ENCODE measurements at regions not wholly inside any gene's neighbourhood (a gene's known extent, or its start where the extent isn't known, plus 50 kb on each side); places are given as distances from the start of the nearest gene placed in this dataset.

GRCh38 chr6:97645757-97646156, 362.7 kb upstream of the MMS22L start:
- no peak overlapping the region for H3K4me2 ChIP-seq
- ChIA-PET POLR2A (no interaction called here), CTCF (no interaction called here)
- H3K9ac ChIP-seq = no peak overlapping the region
- H3K27ac ChIP-seq (ENCODE audit: low read depth in 2 of 2, low read length in 1 of 2) = no peak overlapping the region
- H2AFZ ChIP-seq (ENCODE audit: low read depth) = no peak overlapping the region
- DNase-seq = no peak
- H4K20me1 ChIP-seq (ENCODE audit: insufficient read depth) = no peaks in the 10 kb centered on the region
- H3K79me2 ChIP-seq (ENCODE audit: insufficient read depth) = no peaks in the 10 kb centered on the region
- no peak for TF ChIP-seq RXRA (IDR thresholded peaks at IDR 0.05; ENCODE audit: borderline replicate concordance, low read depth)
- TF ChIP-seq MXI1 (IDR thresholded peaks at IDR 0.05; ENCODE audit: low read depth, low read length) = no peak
- TF ChIP-seq EP300 (IDR thresholded peaks at IDR 0.05; ENCODE audit: borderline replicate concordance in 1 of 2, low read depth in 1 of 2, low read length in 1 of 2) = no peak
- TF ChIP-seq USF2 (IDR thresholded peaks at IDR 0.05; ENCODE audit: borderline replicate concordance, low read depth, low read length) = no peak
- TF ChIP-seq EZH2phosphoT487 (IDR thresholded peaks at IDR 0.05; ENCODE audit: borderline replicate concordance, low read depth) = no peak
- no peak for TF ChIP-seq FOXJ3 (CRISPR knock-in tag; IDR thresholded peaks at IDR 0.05)
- TF ChIP-seq CHD2 (IDR thresholded peaks at IDR 0.05; ENCODE audit: low read length, partially characterized antibody) = no peak
- no peak for TF ChIP-seq REST (IDR thresholded peaks at IDR 0.05; ENCODE audit: low read depth, low read length)
- no peak for TF ChIP-seq TAF1 (IDR thresholded peaks at IDR 0.05; ENCODE audit: borderline replicate concordance, low read depth, low read length)
- no peak for TF ChIP-seq USF1 (IDR thresholded peaks at IDR 0.05; ENCODE audit: borderline replicate concordance, low read depth)
- TF ChIP-seq MEF2A (IDR thresholded peaks at IDR 0.05; ENCODE audit: borderline replicate concordance, low read depth) = no peak
- 66% methylated on average over 2 of the region's 2 CpGs for WGBS (ENCODE audit: low lambda C conversion rate)
- no peaks in the 10 kb centered on the region for H3F3A ChIP-seq (replicated peaks; ENCODE audit: insufficient read depth)
- H3K9me2 ChIP-seq = no peaks in the 10 kb centered on the region
- no peaks in the 10 kb centered on the region; a peak in 1 of 4 replicates for H3K4me1 ChIP-seq (ENCODE audit: control insufficient read depth in 1 of 2, insufficient read depth in 2 of 2, low read depth in 1 of 2, low read length in 1 of 2)
- H3K36me3 ChIP-seq (replicated peaks in 1 of 2; ENCODE audit: control insufficient read depth in 1 of 2, insufficient read depth in 2 of 2, low read length in 1 of 2) = no peaks in the 10 kb centered on the region
- H3K9me3 ChIP-seq = no peaks in the 10 kb centered on the region
- no peaks in the 10 kb centered on the region for H3K27me3 ChIP-seq (ENCODE audit: insufficient read depth)
- H3K4me3 ChIP-seq (ENCODE audit: low read depth in 2 of 2, low read length in 1 of 2) = no peak overlapping the region

GRCh38 chr6:97653076-97653475, 370.1 kb upstream of the MMS22L start:
- H3K27ac ChIP-seq (ENCODE audit: low read depth in 2 of 2, low read length in 1 of 2) = no peak overlapping the region
- H2AFZ ChIP-seq (ENCODE audit: low read depth) = no peak overlapping the region
- H3K4me3 ChIP-seq (ENCODE audit: low read depth in 2 of 2, low read length in 1 of 2) = no peak overlapping the region
- H3K4me2 ChIP-seq = no peak overlapping the region
- no peaks in the 10 kb centered on the region for H3K9me2 ChIP-seq
- H3K36me3 ChIP-seq (replicated peaks in 1 of 2; ENCODE audit: control insufficient read depth in 1 of 2, insufficient read depth in 2 of 2, low read length in 1 of 2) = no peaks in the 10 kb centered on the region
- no peaks in the 10 kb centered on the region; the same call in 1 of the 2 replicates for H3K9me3 ChIP-seq
- H3K27me3 ChIP-seq (ENCODE audit: insufficient read depth) = no peaks in the 10 kb centered on the region
- no peaks in the 10 kb centered on the region for H3F3A ChIP-seq (replicated peaks; ENCODE audit: insufficient read depth)
- ChIA-PET CTCF (no interaction called here), POLR2A (no interaction called here)
- H3K79me2 ChIP-seq (ENCODE audit: insufficient read depth) = no peaks in the 10 kb centered on the region
- no peak for DNase-seq
- no peaks in the 10 kb centered on the region for H4K20me1 ChIP-seq (ENCODE audit: insufficient read depth)
- no peak overlapping the region for H3K9ac ChIP-seq
- no peaks in the 10 kb centered on the region; a peak in 1 of 4 replicates for H3K4me1 ChIP-seq (ENCODE audit: control insufficient read depth in 1 of 2, insufficient read depth in 2 of 2, low read depth in 1 of 2, low read length in 1 of 2)
- TF ChIP-seq YY1 (IDR thresholded peaks at IDR 0.05; ENCODE audit: low read depth) = no peak
- no peak for TF ChIP-seq USF1 (IDR thresholded peaks at IDR 0.05; ENCODE audit: borderline replicate concordance, low read depth)
- no peak for TF ChIP-seq REST (IDR thresholded peaks at IDR 0.05; ENCODE audit: low read depth, low read length)
- TF ChIP-seq FOSL2 (IDR thresholded peaks at IDR 0.05; ENCODE audit: borderline replicate concordance, low read depth) = no peak
- no peak for TF ChIP-seq RAD21 (IDR thresholded peaks at IDR 0.05; ENCODE audit: low read length)
- no peak for TF ChIP-seq NFIC (IDR thresholded peaks at IDR 0.05; ENCODE audit: borderline replicate concordance)
- no peak for TF ChIP-seq SMC3 (IDR thresholded peaks at IDR 0.05; ENCODE audit: low read depth, low read length)
- no peak for TF ChIP-seq PBX3 (IDR thresholded peaks at IDR 0.05)
